ENCODE measurements at regions not wholly inside any gene's neighbourhood (a gene's known extent, or its start where the extent isn't known, plus 50 kb on each side); places are given as distances from the start of the nearest gene placed in this dataset.

DNA sequence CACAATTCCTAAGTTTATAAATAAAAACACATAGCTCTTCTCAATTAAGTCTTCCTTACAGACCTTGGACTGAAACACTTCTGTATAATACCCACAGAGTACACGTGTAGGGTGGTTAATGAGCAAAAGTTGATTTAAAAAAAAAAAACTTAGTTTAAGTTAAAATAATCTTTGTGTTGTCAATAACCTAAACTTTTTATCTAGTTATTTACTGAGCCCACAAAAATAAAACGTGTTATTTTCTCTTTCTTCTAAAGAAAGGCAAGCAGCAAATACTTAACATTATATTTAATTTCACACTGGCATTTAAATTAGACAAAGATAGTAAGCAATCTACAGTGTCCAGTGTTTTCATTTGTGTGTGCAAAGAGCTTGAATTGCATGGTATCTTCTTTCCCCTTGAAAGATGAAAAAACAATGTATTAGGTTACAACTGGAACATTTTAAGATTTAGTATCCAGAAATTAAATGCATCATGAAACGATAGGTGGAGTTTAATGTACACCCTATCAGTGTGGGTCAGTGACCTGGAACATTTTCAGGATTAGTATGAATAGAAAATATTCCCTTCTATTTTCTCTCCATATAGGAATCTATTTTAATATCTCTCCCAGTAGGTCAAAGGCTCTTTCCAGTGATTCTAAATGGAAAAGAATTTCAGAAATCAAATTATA, 1014.8 kb downstream of the NR2F1-AS1 start:
- H3K27me3 ChIP-seq = no peaks in the 10 kb centered on the region
- no peak overlapping the region for H3K27ac ChIP-seq
- no peak overlapping the region for H3K4me3 ChIP-seq
- 38% methylated on average over 3 of the region's 3 CpGs for WGBS (ENCODE audit: insufficient coverage, low coverage, low lambda C conversion rate, missing lambda C conversion rate)
- DNase-seq = no peak
- no peak for ATAC-seq
- intact Hi-C loops (cut with DNase I) = no loop called here
- no peaks in the 10 kb centered on the region for H3K36me3 ChIP-seq
- H3K4me1 ChIP-seq = no peaks in the 10 kb centered on the region
- no peaks in the 10 kb centered on the region for H3K9me3 ChIP-seq
- TF ChIP-seq POLR2A (IDR thresholded peaks at IDR 0.05) = no peak
- TF ChIP-seq, protein P1, sequence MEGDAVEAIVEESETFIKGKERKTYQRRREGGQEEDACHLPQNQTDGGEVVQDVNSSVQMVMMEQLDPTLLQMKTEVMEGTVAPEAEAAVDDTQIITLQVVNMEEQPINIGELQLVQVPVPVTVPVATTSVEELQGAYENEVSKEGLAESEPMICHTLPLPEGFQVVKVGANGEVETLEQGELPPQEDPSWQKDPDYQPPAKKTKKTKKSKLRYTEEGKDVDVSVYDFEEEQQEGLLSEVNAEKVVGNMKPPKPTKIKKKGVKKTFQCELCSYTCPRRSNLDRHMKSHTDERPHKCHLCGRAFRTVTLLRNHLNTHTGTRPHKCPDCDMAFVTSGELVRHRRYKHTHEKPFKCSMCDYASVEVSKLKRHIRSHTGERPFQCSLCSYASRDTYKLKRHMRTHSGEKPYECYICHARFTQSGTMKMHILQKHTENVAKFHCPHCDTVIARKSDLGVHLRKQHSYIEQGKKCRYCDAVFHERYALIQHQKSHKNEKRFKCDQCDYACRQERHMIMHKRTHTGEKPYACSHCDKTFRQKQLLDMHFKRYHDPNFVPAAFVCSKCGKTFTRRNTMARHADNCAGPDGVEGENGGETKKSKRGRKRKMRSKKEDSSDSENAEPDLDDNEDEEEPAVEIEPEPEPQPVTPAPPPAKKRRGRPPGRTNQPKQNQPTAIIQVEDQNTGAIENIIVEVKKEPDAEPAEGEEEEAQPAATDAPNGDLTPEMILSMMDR (IDR thresholded peaks at IDR 0.05) = no peak

DNA sequence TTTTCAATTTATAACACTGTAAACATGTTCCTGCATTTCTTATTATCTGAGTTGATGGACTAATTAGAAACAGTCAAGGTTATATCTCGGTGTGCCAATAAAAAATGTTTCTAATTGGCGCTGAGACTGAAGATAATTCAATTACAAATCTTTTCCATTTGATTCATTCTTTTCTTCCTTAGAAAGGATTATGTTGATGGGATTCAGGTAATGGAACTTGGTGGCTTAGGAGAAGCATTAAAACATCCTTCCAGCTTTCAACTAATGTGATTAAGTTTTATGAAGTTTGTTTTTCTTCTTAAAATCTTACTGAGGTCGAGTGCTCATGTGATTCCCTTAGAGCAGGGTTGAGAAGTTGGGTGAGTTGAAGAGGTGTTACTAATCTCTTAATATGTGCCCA, 1015.3 kb downstream of the NR2F1-AS1 start:
- Histone ChIP-seq H3K4me1 (no peaks in the 10 kb centered on the region), H3K9me3 (no peaks in the 10 kb centered on the region), H3K27ac (no peak overlapping the region), H3K27me3 (no peaks in the 10 kb centered on the region), H3K4me3 (no peak overlapping the region), H3K36me3 (no peaks in the 10 kb centered on the region)
- 56% methylated on average over 3 of the region's 3 CpGs for WGBS (ENCODE audit: insufficient coverage, low coverage, low lambda C conversion rate, missing lambda C conversion rate)
- ATAC-seq (no peak), DNase-seq (no peak)
- TF ChIP-seq POLR2A (IDR thresholded peaks at IDR 0.05) = no peak
- TF ChIP-seq, protein P1 (IDR thresholded peaks at IDR 0.05) = no peak
- intact Hi-C loops (cut with DNase I) = no loop called here

- Histone ChIP-seq H3K27ac (no peak overlapping the region), H3K36me3 (no peaks in the 10 kb centered on the region), H3K4me1 (no peaks in the 10 kb centered on the region), H3K4me3 (no peak overlapping the region), H3K9me3 (no peaks in the 10 kb centered on the region), H3K27me3 (no peaks in the 10 kb centered on the region)
- intact Hi-C loops (cut with DNase I) = no loop called here
- DNase-seq (no peak), ATAC-seq (no peak)
- no peak for TF ChIP-seq POLR2A (IDR thresholded peaks at IDR 0.05)
- TF ChIP-seq, protein P1 (IDR thresholded peaks at IDR 0.05) = no peak
Observed at GRCh38 chr5:92562065-92562464, 1019.0 kb downstream of the NR2F1-AS1 start.

DNA sequence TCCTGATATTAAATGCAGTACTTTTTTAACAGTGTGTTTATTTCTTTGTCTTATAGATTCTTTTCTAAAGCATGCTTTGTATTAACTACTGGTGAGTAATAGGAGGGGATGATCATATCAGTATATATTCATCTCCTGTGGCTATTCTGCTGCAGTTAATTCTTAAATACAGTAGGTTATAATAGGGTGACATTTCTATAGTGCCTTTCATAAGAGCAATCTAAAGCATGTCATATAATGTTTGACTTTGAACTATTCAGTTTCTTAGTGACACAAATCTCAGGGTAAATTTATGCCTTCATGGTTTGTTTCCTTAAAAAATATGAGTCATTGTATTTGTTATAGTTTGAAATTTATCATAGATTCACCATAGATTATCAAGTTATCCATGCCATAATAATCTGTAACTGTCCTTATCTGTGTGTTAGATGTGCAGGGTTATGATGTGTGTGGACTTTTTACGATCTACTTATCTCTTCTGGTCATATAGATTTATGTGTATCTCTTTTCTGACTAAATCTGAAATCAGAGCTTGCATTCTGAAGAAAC, 1019.5 kb downstream of the NR2F1-AS1 start:
- Histone ChIP-seq H3K9me3 (no peaks in the 10 kb centered on the region), H3K36me3 (no peaks in the 10 kb centered on the region), H3K4me1 (no peaks in the 10 kb centered on the region), H3K27ac (no peak overlapping the region), H3K4me3 (no peak overlapping the region), H3K27me3 (no peaks in the 10 kb centered on the region)
- ATAC-seq (no peak), DNase-seq (no peak)
- 63% methylated on average over 1 of the region's 1 CpG for WGBS (ENCODE audit: insufficient coverage, low coverage, low lambda C conversion rate, missing lambda C conversion rate)
- intact Hi-C loops (cut with DNase I) = no loop called here
- TF ChIP-seq POLR2A (IDR thresholded peaks at IDR 0.05) = no peak
- TF ChIP-seq, protein P1 (IDR thresholded peaks at IDR 0.05) = no peak
